Keratinocyte (primary cell): ENCODE measurements at regions not wholly inside any gene's neighbourhood (a gene's known extent, or its start where the extent isn't known, plus 50 kb on each side); places are given as distances from the start of the nearest gene placed in this dataset.

ENCODE experiments used
- DNase-seq: peaks from one replicate; pipeline ENCODE4 v3.0.0-alpha.2; 2011; ENCODE audit warnings: low read depth, missing footprints, low spot score
- FAIRE-seq: peaks from 2 replicates; lab custom pipeline; 2011; peaks lifted over from hg19 to GRCh38; lab: Jason Lieb, UNC
- H2AFZ ChIP-seq: 2 replicates; pipeline ENCODE4 v1.6.0; 2012; ENCODE audit warnings: low read length, control low read depth, inconsistent platforms; ENCODE audit not compliant: control insufficient read depth
- H3K27ac ChIP-seq: 2 replicates; pipeline ENCODE4 v1.5.1; 2011; ENCODE audit warnings: low read length; ENCODE audit not compliant: control insufficient read depth, insufficient read depth
- H3K27me3 ChIP-seq: 3 replicates; pipeline ENCODE4 v1.6.0; 2011; ENCODE audit warnings: low read length; ENCODE audit not compliant: control insufficient read depth, insufficient read depth; ENCODE audit errors: extremely low read depth
- H3K36me3 ChIP-seq, 2 experiments: 2 replicates in 1 of 2; 3 replicates in 1 of 2; pipeline ENCODE4 v1.5.1; 2011; ENCODE audit warnings: low read length in 2 of 2, mild to moderate bottlenecking in 1 of 2; ENCODE audit not compliant: control insufficient read depth in 2 of 2, insufficient read depth in 2 of 2; ENCODE audit errors: extremely low read depth in 1 of 2
- H3K4me1 ChIP-seq: 3 replicates; pipeline ENCODE4 v1.5.1; 2011; ENCODE audit warnings: low read length; ENCODE audit not compliant: control insufficient read depth, insufficient read depth; ENCODE audit errors: extremely low read depth
- H3K4me2 ChIP-seq: 3 replicates; pipeline ENCODE4 v1.6.0; 2011; ENCODE audit warnings: low read depth, low read length; ENCODE audit not compliant: control insufficient read depth, insufficient read depth; ENCODE audit errors: extremely low read depth
- H3K4me3 ChIP-seq, 3 experiments: fragments of 200-600 bp in 1 of 3; sonication (generic) in 1 of 3; 2 replicates in 2 of 3; 3 replicates in 1 of 3; pipeline ENCODE4 v1.5.1; 2011 to 2016; ENCODE audit warnings: low read length in 3 of 3, mild to moderate bottlenecking in 3 of 3, control low read depth in 2 of 3, inconsistent platforms in 1 of 3, low read depth in 1 of 3, mixed read lengths in 1 of 3, mixed run types in 1 of 3, moderate library complexity in 1 of 3; ENCODE audit not compliant: control insufficient read depth in 2 of 3, insufficient read depth in 2 of 3; ENCODE audit errors: extremely low read depth in 1 of 3
- H3K79me2 ChIP-seq: 2 replicates; pipeline ENCODE4 v1.6.0; 2012; ENCODE audit warnings: low read length; ENCODE audit not compliant: control insufficient read depth, insufficient read depth
- H3K9ac ChIP-seq: 3 replicates; pipeline ENCODE4 v1.6.0; 2011; ENCODE audit warnings: low read length; ENCODE audit not compliant: control insufficient read depth, insufficient read depth; ENCODE audit errors: extremely low read depth
- H3K9me1 ChIP-seq: 3 replicates; pipeline ENCODE4 v1.6.0; 2011; ENCODE audit warnings: low read length; ENCODE audit not compliant: control insufficient read depth, insufficient read depth; ENCODE audit errors: extremely low read depth
- H3K9me3 ChIP-seq: 2 replicates; pipeline ENCODE4 v1.5.1; 2012; ENCODE audit warnings: low read depth, low read length; ENCODE audit not compliant: control insufficient read depth
- H4K20me1 ChIP-seq: 3 replicates; pipeline ENCODE4 v1.6.0; 2011; ENCODE audit warnings: low read length; ENCODE audit not compliant: control insufficient read depth, insufficient read depth; ENCODE audit errors: extremely low read depth
- CTCF ChIP-seq, 3 experiments: IDR thresholded peaks in 1 of 3; conservative IDR thresholded peaks in 1 of 3; optimal IDR thresholded peaks in 1 of 3; 2 replicates in 2 of 3; 3 replicates in 1 of 3; pipeline versions ENCODE3 to v1.5.1; 2011; ENCODE audit warnings: low read length in 3 of 3, mild to moderate bottlenecking in 3 of 3, moderate library complexity in 2 of 3, control low read depth in 1 of 3, inconsistent platforms in 1 of 3; ENCODE audit not compliant: insufficient read depth in 2 of 3; ENCODE audit errors: extremely low read depth in 1 of 3
- EZH2 ChIP-seq: IDR thresholded peaks from one replicate; pipeline ENCODE4 v1.6.1; 2012; ENCODE audit warnings: inconsistent platforms, mild to moderate bottlenecking, low read length, moderate library complexity
- dilution Hi-C: fragments of 300-500 bp; cut with MboI; formaldehyde crosslinking; loops from one replicate; pipeline ENCODE4 v1.7.0; 2020; ENCODE audit warnings: low sequenced_read_pairs; ENCODE audit not compliant: extremely low pct_ligation_motif_present

GRCh38 chr10:85137253-85137652, 808.9 kb downstream of the CCSER2 start:
- no peak for FAIRE-seq
- Histone ChIP-seq H3K36me3 (no peaks in the 10 kb centered on the region), H3K4me3 (no peak overlapping the region), H3K9me3 (no peaks in the 10 kb centered on the region), H3K27me3 (no peaks in the 10 kb centered on the region), H3K4me1 (no peaks in the 10 kb centered on the region), H4K20me1 (no peaks in the 10 kb centered on the region), H3K9ac (no peak overlapping the region), H3K79me2 (no peaks in the 10 kb centered on the region), H3K27ac (no peak overlapping the region), H2AFZ (no peak overlapping the region), H3K9me1 (no peaks in the 10 kb centered on the region), H3K4me2 (no peak overlapping the region)
- DNase-seq, result no peak
- dilution Hi-C loops, result no loop called here
- no peak for TF ChIP-seq CTCF (optimal IDR thresholded peaks at IDR 0.05 in 1 of 3, IDR thresholded peaks at IDR 0.05 in 1 of 3, conservative IDR thresholded peaks at IDR 0.05 in 1 of 3; ENCODE audit: extremely low read depth in 1 of 3, insufficient read depth in 2 of 3, low read length in 3 of 3)
- TF ChIP-seq EZH2, result no peak

DNA sequence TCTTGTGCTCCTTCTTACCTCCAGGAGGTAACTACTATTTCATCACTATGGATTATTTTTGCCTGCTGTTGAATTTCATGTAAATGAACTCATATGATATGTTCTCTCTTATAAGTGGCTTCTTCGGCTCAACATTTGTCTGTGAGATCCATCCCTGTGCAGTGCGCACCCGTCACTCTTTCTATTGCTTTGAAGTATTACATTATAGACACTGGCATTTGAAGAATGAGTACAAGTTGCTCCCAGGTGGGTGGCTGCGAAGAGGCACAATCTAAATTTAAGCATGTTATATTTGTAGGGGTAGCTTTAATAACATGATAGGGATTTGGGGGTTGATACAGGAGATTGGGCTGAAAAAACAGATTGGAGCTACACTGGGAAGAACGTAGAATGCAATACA, 809.7 kb downstream of the CCSER2 start:
- Histone ChIP-seq H3K4me3 (no peak overlapping the region), H2AFZ (no peak overlapping the region), H3K9me3 (no peaks in the 10 kb centered on the region), H3K4me2 (no peak overlapping the region), H3K27ac (no peak overlapping the region), H3K9me1 (no peaks in the 10 kb centered on the region), H3K9ac (no peak overlapping the region), H3K79me2 (no peaks in the 10 kb centered on the region), H3K36me3 (no peaks in the 10 kb centered on the region), H3K4me1 (no peaks in the 10 kb centered on the region), H4K20me1 (no peaks in the 10 kb centered on the region), H3K27me3 (no peaks in the 10 kb centered on the region)
- TF ChIP-seq EZH2 (no peak), CTCF (optimal IDR thresholded peaks at IDR 0.05 in 1 of 3, IDR thresholded peaks at IDR 0.05 in 1 of 3, conservative IDR thresholded peaks at IDR 0.05 in 1 of 3; ENCODE audit: extremely low read depth in 1 of 3, insufficient read depth in 2 of 3, low read length in 3 of 3) (no peak)
- no peak for DNase-seq
- no peak for FAIRE-seq
- dilution Hi-C loops, result no loop called here
